ENCODE measurements at regions not wholly inside any gene's neighbourhood (a gene's known extent, or its start where the extent isn't known, plus 50 kb on each side); places are given as distances from the start of the nearest gene placed in this dataset.
"Not testable (repeated sequence)": the region's sequence is repeated elsewhere in the genome, so short reads cannot be mapped to it uniquely, and the experiment has no call there.

GRCh38 chr11:38687008-38687407 is 2089.0 kb upstream of the RAG2 start:
- FAIRE-seq = no peak
- DNase-seq (ENCODE audit: insufficient read length) = no peak
- TF ChIP-seq TAF1 (IDR thresholded peaks at IDR 0.05; ENCODE audit: borderline replicate concordance, low read depth, low read length) (no peak), POLR2AphosphoS5 (IDR thresholded peaks at IDR 0.05; ENCODE audit: low read depth, low read length) (no peak), POLR2A (IDR thresholded peaks at IDR 0.05; ENCODE audit: low read depth, low read length) (no peak)

DNA sequence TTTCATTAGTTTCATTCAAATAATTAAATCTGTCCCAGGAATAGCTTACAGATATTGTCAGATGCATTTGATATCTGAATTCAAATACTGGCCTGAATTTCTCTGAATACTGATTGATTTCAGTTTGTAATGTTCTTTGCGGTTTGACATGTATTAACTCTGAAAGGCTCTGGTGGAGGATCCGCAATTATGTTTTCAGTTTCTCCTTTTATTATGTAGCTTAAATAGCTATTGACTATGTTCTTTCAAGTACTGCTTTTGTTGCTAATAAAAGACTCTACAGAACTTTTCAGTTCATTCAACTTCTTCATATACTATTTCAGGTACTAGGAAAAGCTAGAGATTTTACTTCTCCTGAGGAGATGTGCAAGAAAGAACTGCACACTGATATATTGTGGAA is 2085.4 kb upstream of the RAG2 start:
- TF ChIP-seq TAF1 (IDR thresholded peaks at IDR 0.05; ENCODE audit: borderline replicate concordance, low read depth, low read length) = no peak
- TF ChIP-seq POLR2AphosphoS5 (IDR thresholded peaks at IDR 0.05; ENCODE audit: low read depth, low read length) = no peak
- no peak for TF ChIP-seq POLR2A (IDR thresholded peaks at IDR 0.05; ENCODE audit: low read depth, low read length)
- no peak for FAIRE-seq
- DNase-seq (ENCODE audit: insufficient read length) = no peak

- no peak for FAIRE-seq
- TF ChIP-seq TAF1 (IDR thresholded peaks at IDR 0.05; ENCODE audit: borderline replicate concordance, low read depth, low read length) = no peak
- no peak for TF ChIP-seq POLR2AphosphoS5 (IDR thresholded peaks at IDR 0.05; ENCODE audit: low read depth, low read length)
- no peak for DNase-seq (ENCODE audit: insufficient read length)
These were observed 2082.7 kb upstream of the RAG2 start for GRCh38 chr11:38680746-38681145.

GRCh38 chr11:38680166-38680565 is 2082.1 kb upstream of the RAG2 start:
- TF ChIP-seq POLR2A (IDR thresholded peaks at IDR 0.05; ENCODE audit: low read depth, low read length) = no peak
- no peak for TF ChIP-seq POLR2AphosphoS5 (IDR thresholded peaks at IDR 0.05; ENCODE audit: low read depth, low read length)
- TF ChIP-seq TAF1 (IDR thresholded peaks at IDR 0.05; ENCODE audit: borderline replicate concordance, low read depth, low read length) = no peak

GRCh38 chr11:38672445-38672844 is 2074.4 kb upstream of the RAG2 start:
- no peak for FAIRE-seq
- no peak for TF ChIP-seq POLR2AphosphoS5 (IDR thresholded peaks at IDR 0.05; ENCODE audit: low read depth, low read length)
- DNase-seq (ENCODE audit: insufficient read length) = no peak

More at GRCh38 chr11:38680166-38680565, 2082.1 kb upstream of the RAG2 start:
- DNase-seq (ENCODE audit: insufficient read length) (no peak), FAIRE-seq (no peak)

- TF ChIP-seq TAF1 (IDR thresholded peaks at IDR 0.05; ENCODE audit: borderline replicate concordance, low read depth, low read length) = no peak
- TF ChIP-seq POLR2AphosphoS5 (IDR thresholded peaks at IDR 0.05; ENCODE audit: low read depth, low read length) = no peak
- TF ChIP-seq POLR2A (IDR thresholded peaks at IDR 0.05; ENCODE audit: low read depth, low read length) = no peak
- no peak for DNase-seq (ENCODE audit: insufficient read length)
- FAIRE-seq = no peak
These were observed 2069.3 kb upstream of the RAG2 start for GRCh38 chr11:38667359-38667758.

- FAIRE-seq = no peak
- no peak for TF ChIP-seq TAF1 (IDR thresholded peaks at IDR 0.05; ENCODE audit: borderline replicate concordance, low read depth, low read length)
- TF ChIP-seq POLR2AphosphoS5 (IDR thresholded peaks at IDR 0.05; ENCODE audit: low read depth, low read length) = no peak
- no peak for TF ChIP-seq POLR2A (IDR thresholded peaks at IDR 0.05; ENCODE audit: low read depth, low read length)
These were observed 2050.6 kb upstream of the RAG2 start for GRCh38 chr11:38648604-38649003.

DNA sequence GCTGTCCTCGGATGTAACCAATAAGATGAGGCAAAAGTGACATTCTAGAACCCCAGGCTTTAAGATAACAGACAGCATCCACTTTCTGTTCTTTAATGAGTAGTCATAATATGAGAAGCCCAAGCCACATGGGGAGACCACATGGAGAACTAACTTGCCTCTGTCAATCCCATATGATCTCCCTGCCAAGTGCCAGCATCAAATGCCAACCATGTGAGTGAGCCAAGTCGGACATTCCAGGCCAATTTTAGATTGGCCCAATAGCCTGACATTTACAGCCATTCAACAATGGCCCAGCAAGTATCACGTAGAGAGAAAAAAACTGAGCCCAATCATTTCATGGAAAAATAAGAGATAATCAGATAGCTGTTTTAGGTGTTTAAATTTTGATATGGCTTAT is 2048.3 kb upstream of the RAG2 start:
- FAIRE-seq = no peak
- TF ChIP-seq POLR2A (IDR thresholded peaks at IDR 0.05; ENCODE audit: low read depth, low read length) = no peak
- TF ChIP-seq TAF1 (IDR thresholded peaks at IDR 0.05; ENCODE audit: borderline replicate concordance, low read depth, low read length) = no peak
- no peak for TF ChIP-seq POLR2AphosphoS5 (IDR thresholded peaks at IDR 0.05; ENCODE audit: low read depth, low read length)
- DNase-seq (ENCODE audit: insufficient read length) = no peak

More at GRCh38 chr11:38648604-38649003, 2050.6 kb upstream of the RAG2 start:
- DNase-seq (ENCODE audit: insufficient read length) = no peak

DNA sequence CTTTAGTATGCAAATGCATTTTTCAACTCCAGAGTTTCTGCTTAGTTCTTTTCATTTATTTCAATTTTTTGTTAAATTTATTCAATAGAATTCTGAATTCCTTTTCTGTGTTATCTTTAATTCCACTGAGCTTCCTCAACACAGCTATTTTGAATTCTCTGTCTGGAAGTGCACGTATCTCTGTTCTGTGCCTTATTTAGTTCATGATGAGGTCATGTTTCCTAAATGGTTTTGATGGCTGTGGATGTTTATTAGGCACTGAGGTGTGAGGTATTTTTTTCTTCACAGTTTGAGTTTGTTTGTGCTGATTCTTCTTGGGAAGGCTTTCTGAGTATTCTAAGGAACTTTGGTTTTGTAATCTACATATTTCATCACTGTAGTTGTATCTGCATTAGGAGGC is 2042.8 kb upstream of the RAG2 start:
- DNase-seq (ENCODE audit: insufficient read length) (no peak), FAIRE-seq (no peak)
- TF ChIP-seq TAF1 (IDR thresholded peaks at IDR 0.05; ENCODE audit: borderline replicate concordance, low read depth, low read length) = no peak

DNA sequence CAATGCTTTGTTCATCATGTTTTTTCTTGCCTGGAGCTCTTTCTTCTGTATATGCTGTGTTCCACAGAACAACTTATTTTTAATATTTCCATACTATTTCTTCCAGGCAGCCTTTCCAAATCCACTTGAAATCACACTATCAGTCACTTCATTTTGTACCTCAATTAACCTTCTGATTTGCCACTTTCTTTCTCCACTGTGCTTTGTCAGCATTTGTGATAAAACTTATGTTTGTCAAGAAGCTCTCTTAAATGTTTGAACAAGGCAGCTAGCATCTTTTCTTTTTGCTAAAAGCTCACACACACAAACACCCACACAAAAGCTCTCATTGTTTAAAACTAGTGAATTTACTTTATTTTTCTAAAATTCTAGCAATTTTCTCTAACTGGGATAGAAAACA is 2014.7 kb upstream of the RAG2 start:
- FAIRE-seq = no peak
- TF ChIP-seq POLR2AphosphoS5 (IDR thresholded peaks at IDR 0.05; ENCODE audit: low read depth, low read length) (no peak), TAF1 (IDR thresholded peaks at IDR 0.05; ENCODE audit: borderline replicate concordance, low read depth, low read length) (no peak), POLR2A (IDR thresholded peaks at IDR 0.05; ENCODE audit: low read depth, low read length) (no peak)

GRCh38 chr11:38601371-38601770 is 2003.3 kb upstream of the RAG2 start:
- FAIRE-seq; DNase-seq (ENCODE audit: insufficient read length): not testable (repeated sequence)

More for the DNA sequence above, 2014.7 kb upstream of the RAG2 start:
- no peak for DNase-seq (ENCODE audit: insufficient read length)

DNA sequence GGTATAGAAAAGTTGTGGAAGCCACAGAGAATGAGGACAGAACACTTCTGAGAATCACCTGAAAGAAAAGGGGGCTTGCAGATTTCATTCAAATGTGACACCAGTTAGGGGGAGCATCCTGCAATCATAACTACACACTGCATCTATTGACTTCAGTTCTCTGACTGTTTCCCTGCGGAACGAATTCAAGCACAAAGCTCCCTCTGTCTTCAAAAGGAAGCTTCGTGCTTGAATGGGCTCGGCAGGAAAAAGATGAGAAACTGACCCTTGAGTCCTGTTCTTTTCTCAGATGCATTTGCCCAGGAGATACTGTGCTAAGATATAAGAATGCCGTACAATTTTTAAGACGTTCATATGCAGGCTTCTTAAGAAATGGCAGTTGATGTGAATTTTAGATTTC is 2000.4 kb upstream of the RAG2 start:
- TF ChIP-seq POLR2AphosphoS5 (IDR thresholded peaks at IDR 0.05; ENCODE audit: low read depth, low read length) (no peak), TAF1 (IDR thresholded peaks at IDR 0.05; ENCODE audit: borderline replicate concordance, low read depth, low read length) (no peak), POLR2A (IDR thresholded peaks at IDR 0.05; ENCODE audit: low read depth, low read length) (no peak)
- FAIRE-seq = no peak

GRCh38 chr11:38595359-38596016 is 1997.5 kb upstream of the RAG2 start:
- FAIRE-seq = not testable (repeated sequence)

More for the DNA sequence above, 2000.4 kb upstream of the RAG2 start:
- DNase-seq (ENCODE audit: insufficient read length) = no peak

More at GRCh38 chr11:38595359-38596016, 1997.5 kb upstream of the RAG2 start:
- not testable (repeated sequence) for DNase-seq (ENCODE audit: insufficient read length)
